ENCODE measurements at regions not wholly inside any gene's neighbourhood (a gene's known extent, or its start where the extent isn't known, plus 50 kb on each side); places are given as distances from the start of the nearest gene placed in this dataset.
"Not testable (repeated sequence)": the region's sequence is repeated elsewhere in the genome, so short reads cannot be mapped to it uniquely, and the experiment has no call there.

DNA sequence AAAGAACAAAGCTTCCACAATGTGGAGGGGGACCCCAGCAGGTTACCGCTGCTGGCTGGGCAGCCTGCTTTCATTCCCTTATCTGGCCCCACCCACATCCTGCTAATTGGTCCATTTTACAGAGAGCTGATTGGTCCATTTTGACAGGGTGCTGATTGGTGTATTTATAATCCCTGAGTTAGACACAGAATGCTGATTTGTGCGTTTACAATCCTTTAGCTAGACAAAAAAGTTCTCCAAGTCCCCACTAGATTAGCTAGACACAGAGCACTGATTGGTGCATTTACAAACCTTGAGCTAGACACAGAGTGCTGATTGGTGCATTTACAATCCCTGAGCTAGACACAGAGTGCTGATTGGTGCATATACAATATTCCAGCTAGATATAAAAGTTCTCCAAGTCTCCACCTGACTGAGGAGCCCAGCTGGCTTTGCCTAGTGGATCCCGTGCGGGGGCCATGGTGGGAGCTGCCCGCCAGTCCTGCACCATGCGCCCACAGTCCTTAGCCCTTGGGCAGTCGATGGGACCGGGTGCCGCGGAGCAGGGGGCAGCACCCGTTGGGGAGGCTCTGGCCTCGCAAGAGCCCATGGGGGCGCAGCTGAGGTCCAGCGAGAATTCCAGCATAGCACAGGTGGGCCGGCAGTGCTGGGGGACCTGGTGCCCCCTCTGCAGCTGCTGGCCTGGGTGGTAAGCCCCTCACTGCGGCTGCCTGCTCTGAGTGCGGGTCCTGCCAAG is 88.8 kb upstream of the MYLIP start:
- not testable (repeated sequence) for DNase-seq (ENCODE audit: low read depth)

DNA sequence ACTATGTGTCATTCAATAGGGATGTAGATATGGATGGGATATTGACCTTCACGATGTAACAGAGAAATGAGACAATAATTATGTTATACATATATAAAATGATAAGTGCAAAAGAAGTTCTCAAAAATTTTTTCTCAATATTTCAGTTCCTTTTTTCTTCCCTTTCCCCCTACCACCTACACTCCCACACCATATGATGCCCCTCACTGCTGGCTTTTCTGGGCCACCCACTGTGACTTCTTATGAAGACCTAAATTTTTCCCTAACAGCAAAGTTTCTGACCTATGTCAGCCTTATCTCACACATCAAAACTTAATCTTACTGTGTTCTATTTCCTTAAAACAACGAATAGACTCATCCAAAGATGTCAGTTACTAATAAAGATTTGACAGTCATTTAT is 89.9 kb upstream of the MYLIP start:
- no peak for DNase-seq (ENCODE audit: low read depth)

DNA sequence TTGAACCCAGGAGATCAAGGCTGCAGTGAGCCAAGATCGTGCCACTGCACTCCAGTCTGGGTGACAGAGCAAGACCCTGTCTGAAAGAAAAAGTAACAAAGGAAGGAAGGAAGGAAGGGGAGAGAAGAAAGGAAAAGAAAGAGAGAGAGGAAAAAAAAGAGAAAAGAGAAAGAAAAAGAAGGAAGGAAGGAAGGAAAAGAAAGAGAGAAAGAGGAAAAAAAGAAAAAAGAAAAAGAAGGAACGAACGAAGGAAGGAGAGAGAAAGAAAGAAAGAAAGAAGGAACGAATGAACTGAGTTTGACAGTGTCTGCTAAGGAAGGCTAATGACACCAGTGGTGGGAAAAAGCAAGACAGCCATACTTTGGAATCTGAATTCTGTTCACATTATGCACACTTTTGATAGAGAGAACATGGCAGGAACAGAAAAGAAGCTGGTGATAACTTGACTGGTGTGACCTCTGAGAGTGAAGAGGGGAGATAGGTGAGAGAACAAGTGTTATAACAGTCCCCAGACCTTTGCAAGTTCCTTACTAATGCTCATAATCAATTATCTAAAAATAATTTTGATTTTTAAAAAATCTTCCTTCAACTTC is 93.3 kb upstream of the MYLIP start:
- DNase-seq (ENCODE audit: low read depth) = no peak

DNA sequence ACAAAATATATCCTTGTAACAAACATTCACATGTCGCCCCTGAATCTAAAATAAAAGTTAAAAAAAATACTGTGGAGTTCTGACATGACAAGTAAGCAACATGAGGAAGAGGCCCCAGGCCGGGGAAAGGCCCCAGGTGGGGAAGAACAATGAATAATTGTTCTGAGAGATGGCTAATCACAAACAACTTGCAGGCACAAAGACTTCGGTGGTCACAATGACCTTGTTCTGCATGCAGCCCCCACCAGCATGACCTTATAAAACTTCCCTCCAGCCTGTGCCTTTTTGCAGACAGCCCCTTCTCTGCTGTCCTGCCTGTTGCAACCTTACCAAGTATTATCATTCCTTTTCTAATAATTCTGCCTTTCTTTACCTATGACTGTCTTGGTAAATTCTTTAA is 95.7 kb upstream of the MYLIP start:
- no peak for DNase-seq (ENCODE audit: low read depth)

DNA sequence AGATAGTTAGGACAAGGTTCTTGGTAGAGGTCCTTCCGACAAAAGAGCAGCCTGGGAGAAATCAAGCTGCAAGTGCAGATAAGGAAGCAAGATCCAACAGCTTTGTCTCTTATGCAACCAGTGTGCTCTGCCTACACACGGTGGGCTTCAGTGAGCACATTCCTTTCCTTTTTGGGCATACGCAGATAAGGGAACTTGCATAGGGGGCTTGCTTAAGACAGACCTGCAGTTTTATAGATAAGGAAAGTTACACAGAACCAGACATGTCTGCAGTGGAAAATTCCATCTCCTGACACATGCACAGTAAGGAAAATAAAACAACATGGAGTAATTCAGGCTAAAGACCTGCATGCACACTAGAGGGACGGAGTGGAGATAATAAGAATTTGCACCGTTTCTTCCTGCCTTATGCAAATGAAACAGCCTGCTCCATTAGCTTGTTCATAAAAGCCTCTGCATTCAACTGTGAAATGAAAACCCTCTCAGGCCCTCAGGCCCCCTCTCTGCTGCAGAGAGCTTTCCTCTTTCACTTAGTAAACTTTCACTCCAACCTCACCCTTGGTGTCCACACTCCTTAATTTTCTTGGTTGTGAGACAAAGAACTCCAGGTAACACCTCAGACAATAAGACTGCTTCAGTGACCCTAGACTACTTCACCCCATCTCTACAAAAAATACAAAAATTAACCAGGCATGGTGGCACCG is 97.5 kb upstream of the MYLIP start:
- DNase-seq (ENCODE audit: low read depth) = no peak

DNA sequence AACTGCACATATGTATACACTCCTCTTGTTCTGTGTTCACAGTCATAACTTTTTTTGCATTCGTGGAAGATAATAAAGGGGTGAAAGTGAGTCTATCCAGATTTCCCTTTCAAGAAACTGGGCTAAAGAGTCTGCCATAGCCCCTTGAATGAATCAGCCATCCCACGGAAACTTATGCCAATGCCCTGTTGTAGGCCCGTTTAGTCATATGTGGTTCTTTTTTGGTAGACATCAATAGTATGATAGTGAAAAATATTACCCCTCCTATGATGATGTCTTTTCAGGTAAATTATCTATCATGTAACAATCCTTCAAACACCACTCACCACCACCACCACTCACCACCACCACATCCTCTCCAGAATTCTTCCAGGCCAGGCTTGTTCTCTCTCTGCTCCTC is 99.9 kb upstream of the MYLIP start:
- DNase-seq (ENCODE audit: low read depth) = no peak

DNA sequence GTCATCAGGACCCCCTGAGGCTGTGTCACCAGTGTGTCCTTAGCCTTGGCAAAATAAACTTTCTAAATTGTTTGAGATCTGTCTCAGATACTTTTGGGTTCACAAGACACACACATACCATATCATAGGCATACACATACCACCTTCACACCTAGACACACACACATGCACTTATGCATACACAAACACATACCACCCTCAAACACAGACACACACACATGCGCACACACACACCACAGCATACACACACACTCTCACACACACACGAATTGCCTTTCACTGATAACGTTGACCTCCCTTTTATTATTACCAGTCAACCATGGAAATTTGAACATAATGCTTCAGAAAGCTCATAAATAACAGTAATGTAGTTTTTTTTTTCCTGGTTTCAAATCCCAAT is 108.6 kb upstream of the MYLIP start:
- DNase-seq (ENCODE audit: low read depth) = no peak

DNA sequence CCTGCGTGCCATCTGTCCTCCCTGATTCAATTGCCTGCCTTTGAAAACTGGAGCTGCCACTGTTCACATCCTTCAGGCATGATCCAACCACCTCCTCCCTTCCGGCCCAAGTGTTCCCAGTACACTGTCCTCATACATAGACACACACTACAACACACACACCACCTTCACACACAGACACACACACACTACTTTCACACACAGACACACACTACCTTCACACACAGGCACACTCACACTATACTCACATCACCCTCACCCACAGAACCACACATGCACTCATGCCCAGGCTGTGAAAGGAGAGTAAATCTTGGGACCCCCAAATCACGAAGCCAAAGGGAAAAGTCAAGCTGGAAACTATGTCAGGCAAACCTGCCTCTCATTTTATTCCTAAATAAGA is 109.4 kb upstream of the MYLIP start:
- DNase-seq (ENCODE audit: low read depth) = no peak

DNA sequence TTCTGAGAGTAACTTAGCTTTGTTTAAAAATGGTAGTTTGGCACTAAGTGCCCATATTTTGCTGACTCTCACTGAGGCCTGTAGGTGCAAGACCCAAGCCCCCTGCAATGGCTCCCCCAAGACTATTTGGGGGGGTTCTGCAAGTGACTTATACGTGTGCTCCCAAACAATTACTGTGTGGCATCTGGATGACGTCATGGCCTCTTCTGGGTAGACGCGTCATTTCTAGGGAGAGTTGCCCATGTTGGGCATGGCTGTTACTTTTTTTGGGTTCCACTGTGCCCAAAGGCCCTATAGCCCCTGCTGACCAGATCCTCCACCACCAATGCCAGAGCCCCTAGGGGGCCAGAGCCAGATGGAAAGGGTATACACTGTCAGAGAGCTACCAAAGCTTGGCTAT is 110.3 kb upstream of the MYLIP start:
- DNase-seq (ENCODE audit: low read depth) = no peak

DNA sequence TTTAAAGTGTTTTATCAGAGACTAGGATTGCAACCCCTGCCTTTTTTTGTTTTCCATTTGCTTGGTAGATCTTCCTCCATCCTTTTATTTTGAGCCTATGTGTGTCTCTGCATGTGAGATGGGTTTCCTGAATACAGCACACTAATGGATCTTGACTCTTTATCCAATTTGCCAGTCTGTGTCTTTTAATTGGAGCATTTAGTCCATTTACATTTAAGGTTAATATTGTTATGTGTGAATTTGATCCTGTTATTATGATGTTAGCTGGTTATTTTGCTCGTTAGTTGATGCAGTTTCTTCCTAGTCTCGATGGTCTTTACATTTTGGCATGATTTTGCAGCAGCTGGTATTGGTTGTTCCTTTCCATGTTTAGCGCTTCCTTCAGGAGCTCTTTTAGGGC is 114.6 kb upstream of the MYLIP start:
- DNase-seq (ENCODE audit: low read depth) = not testable (repeated sequence)

DNA sequence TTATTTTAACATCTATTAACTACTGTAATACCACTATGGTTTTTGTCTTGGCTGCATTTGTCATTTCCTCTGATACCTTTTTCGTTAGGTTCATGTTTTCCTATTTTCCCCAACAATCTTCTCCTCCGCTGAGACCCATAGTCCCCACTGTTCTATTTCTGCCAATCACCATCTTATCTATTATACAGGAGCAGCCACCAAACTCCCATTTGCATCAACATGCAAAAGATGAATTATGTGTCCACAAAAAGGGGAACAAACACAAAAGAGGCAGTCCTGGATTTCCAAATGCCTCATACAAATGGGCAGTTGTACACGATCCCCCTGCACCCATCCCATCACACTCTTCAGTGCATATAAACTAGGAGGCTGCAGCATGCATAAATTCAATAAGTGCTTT is 121.7 kb upstream of the MYLIP start:
- DNase-seq (ENCODE audit: low read depth) = no peak

DNA sequence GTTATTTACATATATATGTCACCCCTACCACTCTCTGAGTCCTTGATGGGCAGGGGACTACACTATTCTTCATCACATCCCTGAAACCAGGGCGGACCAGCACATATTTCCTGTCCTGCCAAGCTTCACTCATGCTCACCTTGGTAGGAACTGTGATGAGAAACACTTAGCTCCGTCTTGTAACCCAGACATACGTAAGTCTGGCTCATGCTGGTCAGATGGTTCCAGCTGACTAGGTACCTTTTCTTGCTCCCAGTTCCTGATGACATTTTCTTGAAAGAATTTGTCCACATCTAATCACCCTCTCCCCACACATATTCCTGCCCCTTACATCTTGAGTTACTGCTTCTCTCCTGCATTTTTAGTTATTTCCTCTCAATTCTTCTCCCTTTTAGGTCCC is 122.2 kb upstream of the MYLIP start:
- DNase-seq (ENCODE audit: low read depth) = no peak

DNA sequence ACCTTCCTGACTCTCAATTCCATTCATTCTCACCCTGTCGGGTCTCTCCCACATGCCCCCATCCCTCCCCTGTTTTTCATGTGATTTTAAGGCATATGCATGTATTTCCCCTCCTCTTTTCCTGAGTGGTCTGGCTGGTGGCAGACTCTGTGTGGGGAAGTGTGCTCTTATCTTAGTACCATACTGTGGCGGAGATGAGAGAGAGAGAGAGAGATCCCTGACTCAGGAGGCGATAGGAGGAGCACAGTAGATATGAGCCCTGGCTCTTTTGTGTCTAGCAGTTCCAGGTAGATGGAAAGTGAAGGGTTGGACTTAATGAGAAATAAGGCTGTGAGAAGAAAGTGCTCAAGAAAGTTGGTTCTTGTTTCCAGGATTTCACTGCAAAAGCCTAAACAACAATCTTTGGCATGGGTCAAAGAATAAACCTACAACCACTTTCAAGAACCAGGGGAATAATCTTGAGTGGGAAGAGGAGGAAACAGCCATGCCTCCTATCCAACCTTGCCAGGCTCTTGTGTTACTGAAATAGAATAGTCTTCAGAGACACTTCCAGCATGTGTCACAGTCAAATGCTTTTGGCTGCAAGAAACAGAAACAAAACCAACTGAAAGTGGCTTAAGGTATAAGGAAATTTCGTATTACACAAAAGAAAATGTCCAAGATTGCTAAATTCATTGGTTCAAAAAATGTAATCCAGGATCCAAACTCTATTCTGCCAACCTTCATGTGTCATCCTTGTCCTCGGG is 123.8 kb upstream of the MYLIP start:
- DNase-seq (ENCODE audit: low read depth) = no peak

DNA sequence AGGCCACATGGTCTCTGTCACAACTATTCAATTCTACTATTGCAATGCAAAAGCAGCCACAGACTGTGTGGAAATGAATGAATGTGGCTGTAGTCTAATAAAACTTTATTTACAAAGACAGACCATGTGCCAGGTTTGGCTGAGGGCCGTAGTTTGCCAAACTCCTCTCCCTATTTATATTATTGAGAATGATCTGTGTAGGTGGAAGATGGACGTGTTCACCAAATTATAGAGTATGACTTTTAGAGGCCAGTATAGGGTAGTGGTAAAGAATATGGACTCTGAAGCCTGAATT is 125.7 kb upstream of the MYLIP start:
- no peak for DNase-seq (ENCODE audit: low read depth)

DNA sequence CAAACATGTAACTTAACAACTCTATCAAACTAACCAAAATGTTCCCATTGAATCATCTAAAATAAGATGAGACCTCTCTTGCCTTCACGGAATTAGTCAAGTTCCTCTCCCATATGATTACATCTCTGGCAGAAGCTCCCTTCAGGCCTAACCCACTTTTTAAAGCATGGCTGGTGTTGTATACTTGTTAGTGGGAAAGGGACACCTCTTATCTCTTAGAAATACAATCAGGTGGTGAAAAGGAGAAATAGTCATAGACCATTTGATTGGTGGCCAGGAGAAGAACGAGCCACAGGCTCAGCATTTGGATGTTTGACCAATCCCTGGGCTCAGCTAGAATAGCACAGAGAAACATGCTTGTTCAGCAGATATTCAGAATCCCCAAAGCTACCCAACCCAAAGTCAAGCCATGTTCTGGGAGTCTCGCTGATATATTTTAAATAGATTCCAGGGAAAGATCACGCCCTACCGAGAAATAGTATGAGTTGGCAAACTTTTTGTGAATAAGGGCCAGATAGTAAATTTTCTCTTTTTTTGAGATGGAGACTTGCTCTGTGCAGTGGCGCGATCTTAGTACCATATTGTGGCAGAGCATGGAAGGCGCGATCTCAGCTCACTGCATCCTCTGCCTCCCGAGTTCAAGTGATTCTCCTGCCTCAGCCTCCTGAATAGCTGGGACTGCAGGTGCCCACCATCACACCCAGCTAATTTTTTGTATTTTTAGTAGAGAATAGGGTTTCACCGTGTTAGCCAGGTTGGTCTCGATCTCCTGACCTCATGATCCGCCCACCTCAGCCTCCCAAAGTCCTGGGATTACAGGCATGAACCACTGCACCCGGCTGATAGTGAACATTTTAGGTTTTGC is 126.3 kb upstream of the MYLIP start:
- DNase-seq (ENCODE audit: low read depth) = no peak

DNA sequence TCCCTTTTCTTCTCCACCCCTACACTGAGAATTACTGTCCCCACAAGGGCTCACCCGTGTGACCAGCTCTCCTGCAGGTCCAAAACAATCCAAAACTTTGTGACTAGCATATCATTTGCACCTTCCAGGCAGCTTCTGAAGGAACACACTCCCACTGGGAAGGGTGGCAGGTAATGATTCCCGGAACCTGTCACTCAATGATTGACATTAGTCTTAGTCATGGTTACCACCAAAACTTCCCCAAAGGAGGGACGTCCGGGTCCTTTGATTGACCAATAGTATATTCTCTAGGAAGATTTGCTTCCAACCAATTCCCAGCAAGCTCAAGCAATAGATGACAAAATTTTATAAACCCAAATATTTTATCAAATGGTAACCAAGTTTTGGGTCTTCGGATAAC is 127.7 kb upstream of the MYLIP start:
- DNase-seq (ENCODE audit: low read depth) = no peak

DNA sequence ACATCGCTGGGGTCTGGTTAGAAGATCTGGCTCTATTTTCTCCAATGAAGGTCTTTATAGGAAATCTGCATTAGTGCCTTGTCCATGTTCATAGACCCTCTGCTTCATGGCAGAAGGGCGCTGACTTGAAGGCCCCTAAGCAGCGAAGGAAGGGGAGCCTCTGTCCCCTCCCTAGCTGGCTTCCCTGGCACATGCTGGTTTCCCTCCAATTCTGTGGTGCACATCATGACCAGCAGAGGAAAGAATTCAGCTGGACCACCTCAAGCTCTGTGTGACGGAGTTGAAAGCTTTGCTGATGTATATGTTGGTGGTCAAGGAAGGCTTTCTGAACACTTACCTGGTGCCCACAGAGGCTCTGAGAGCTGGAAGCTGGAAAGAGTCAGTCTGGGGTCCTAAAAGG is 129.7 kb upstream of the MYLIP start:
- DNase-seq (ENCODE audit: low read depth) = no peak

DNA sequence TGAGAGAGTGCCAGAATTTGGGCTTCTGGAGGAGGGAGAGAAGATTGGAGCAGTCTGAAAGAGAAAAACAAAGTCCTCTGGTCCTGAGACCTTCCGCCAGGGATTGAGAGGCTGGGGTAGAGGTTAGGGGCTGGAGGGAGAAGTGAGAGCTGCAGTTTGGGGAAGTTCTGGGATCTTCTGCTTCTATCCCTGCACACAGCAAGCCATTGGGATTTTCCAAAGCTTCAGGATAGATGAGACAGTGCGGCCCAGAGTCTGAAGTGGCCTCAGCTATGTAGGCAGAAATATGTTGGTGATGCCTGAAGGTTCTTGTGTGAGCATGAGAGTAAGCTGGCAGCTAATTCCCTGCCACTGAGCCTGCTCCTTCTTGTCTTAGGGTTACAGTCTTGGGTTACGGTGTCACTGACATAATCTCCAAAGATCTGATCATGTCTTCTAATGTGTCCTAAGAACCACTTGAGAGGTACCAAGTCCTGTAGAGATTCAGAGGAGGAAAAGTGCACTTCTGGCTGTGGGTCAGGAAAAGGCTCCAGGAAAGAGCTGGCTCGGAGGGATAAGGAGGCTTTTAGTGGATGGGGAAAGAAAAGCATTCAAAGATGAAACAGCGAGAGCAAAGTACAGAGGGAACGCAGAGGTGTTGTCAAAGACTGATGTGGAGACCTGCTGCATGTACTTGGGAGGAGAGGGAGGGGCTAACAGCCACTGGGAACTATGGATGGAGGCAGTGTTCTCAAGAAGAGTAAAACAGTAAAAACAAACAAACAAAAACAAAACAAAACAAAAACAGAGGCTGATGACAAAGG is 131.1 kb upstream of the MYLIP start:
- DNase-seq (ENCODE audit: low read depth) = no peak

DNA sequence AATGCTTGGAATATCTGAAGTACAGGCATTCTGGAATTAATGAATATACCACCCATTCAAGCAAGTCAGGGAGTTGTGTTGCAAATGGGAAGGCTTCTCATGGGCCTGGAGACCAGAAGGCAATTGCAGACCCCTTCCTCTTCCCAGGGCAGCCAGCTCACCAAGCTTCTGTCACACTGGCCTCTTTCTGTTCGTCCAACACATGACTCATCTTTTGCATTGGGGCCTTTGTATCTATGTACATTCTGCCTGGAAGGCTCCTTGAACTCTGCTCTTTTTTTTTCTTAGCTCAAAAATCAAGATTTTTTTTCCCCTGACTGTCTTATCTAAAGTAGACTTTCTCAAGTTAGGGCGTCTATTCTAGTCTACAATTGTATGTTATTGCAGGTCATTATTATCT is 132.9 kb upstream of the MYLIP start:
- DNase-seq (ENCODE audit: low read depth) = no peak

DNA sequence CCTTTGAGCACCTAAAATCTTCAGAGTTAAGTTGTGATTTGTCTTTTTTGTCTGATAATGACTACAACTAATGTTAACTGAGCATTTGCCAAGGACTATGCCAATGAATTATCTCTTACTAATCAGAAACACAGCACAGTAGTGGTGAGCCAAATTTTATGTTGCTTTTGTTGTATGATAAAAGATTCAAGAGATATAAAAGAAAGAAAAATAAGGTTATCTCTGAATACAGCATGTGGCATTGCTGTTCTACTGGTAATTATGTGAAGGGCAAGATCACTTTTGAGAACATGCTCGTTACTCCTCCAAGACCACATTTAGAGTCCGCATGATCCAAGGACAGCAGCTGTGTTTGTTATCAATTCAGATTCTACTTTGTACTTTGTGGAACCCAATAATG is 133.4 kb upstream of the MYLIP start:
- no peak for DNase-seq (ENCODE audit: low read depth)

DNA sequence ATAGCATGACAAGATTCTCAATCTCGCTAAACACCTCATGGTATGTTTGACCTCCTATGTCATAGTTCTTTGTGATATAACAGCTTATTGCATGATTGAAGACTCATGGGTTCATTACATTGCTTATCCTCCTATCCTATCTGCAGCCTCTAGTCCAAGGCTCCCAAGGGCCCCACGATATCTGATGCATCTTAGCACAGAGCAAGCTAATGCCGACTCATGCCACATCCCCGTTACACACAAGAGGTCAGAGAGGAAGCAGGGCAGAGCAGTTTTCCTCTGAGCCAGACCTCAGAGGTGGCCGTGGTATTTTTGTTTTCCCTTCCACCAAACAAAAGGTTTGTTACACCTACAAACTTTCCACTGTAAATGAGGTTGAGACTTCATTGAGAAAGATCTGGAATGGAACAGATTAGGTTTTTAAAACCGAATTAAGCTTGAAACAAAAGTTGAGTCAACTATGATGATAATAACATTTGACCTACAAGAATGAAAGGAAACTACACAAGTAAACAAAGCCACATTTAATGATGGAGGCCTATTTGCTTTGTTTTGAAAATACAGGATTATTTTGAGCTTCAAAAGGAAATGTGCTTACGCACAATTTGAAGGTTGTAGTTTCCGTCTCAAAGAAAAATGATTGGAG is 133.9 kb upstream of the MYLIP start:
- DNase-seq (ENCODE audit: low read depth) = no peak

Measured in activated gamma-delta T cell treated with anti-CD3 and anti-CD28 coated beads, Interleukin-2, amount 50 U/mL, for 16 hours (primary cell).